Activated CD8-positive, alpha-beta memory T cell treated with anti-CD3 and anti-CD28 coated beads for 4 hours (primary cell): ENCODE measurements at regions not wholly inside any gene's neighbourhood (a gene's known extent, or its start where the extent isn't known, plus 50 kb on each side); places are given as distances from the start of the nearest gene placed in this dataset.
"Not testable (repeated sequence)": the region's sequence is repeated elsewhere in the genome, so short reads cannot be mapped to it uniquely, and the experiment has no call there.

ENCODE experiments used
- DNase-seq, 2 donors: peaks; one replicate each; pipeline ENCODE4 v3.0.0-alpha.2; 2020; ENCODE audit warnings: low read depth in 2 of 2

GRCh38 chr6:169865346-169866139, 114.1 kb downstream of the ERMARD start:
- DNase-seq = no peak

GRCh38 chr6:169864148-169865020, 113.0 kb downstream of the ERMARD start:
- DNase-seq = no peak

- DNase-seq = no peak
Measured at GRCh38 chr6:169863710-169864109, 112.3 kb downstream of the ERMARD start.

GRCh38 chr6:169862892-169863525, 111.6 kb downstream of the ERMARD start:
- no peak for DNase-seq

- no peak for DNase-seq
Measured at GRCh38 chr6:169862043-169862891, 110.8 kb downstream of the ERMARD start.

GRCh38 chr6:169861431-169862042, 110.1 kb downstream of the ERMARD start:
- no peak for DNase-seq

DNA sequence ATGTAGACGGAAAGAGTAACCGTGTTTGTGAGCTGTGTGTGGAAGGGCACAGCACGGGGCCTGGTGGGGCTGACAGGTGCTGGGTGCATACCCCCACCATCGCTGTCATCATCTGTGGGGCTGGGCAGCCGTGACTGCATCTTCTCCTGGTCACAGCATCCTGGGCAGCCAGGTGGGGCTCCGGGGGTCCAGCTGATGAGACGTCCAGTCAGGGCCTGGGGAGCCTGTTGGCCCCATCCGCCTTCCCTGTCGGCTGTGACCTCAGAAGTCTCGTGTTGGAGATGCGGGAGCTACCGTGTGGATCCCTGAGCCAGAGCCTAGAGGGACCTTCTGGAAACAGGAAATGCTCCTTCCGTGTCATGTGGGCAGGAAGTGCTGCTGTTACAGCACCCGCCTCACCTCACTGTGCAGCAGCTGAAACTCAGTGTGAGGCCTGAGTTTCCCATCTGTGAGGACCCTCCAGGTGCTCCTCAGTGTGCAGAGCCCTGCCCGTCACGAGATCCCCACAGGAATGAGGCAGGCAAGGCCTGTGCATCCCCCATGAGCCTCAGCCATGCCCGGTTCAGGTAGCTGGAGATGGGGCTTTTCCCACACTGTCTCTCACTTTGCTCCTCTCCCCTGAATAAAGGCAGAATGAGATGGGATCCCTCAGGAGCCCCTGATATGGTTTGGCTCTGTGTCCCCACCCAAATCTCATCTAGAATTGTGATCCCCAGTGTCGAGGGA, 108.7 kb downstream of the ERMARD start:
- DNase-seq = no peak

- DNase-seq = no peak
Measured at GRCh38 chr6:169859401-169859977, 108.1 kb downstream of the ERMARD start.

- no peak for DNase-seq
Measured at GRCh38 chr6:169858935-169859351, 107.5 kb downstream of the ERMARD start.

- DNase-seq = no peak
Measured at GRCh38 chr6:169858293-169858934, 107.0 kb downstream of the ERMARD start.

DNA sequence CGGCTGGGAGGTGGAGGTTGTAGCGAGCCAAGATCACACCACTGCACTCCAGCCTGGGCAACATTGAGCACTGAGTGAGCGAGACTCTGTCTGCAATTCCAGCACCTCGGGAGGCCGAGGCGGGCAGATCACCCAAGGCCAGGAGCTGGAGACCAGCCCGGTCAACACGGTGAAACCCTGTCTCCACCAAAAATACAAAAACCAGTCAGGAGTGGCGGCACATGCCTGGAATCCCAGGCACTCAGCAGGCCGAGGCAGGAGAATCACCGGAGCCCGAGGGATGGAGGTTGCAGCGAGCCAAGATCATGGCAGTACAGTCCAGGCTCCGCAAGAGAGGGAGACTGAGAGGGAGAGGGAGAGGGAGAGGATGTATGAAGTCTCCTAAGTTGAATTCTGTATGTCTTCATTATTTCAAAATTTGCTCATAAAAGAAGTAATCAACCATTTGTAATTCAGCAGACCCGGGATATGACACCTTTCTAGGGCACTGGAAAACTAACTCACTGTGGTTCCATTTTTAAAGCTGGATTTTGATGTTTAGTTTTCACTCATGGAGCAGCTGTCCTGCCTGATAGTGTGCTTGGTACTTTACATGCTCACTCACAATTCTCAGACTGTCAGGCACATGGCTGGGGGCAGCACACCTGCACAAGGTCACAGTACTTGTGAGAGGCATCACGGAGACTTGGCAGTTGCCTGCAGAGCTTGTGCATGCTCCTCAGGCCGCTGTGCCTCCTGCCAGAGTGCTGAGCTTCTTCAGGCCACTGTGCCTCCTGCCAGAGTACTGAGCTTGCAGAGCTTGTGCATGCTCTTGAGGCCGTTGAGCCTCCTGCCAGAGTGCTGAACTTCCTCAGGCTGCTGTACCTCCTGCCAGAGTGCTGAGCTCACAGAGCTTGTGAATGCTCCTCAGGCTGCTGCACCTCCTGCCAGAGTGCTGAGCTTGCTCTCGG, 106.2 kb downstream of the ERMARD start:
- no peak for DNase-seq

DNA sequence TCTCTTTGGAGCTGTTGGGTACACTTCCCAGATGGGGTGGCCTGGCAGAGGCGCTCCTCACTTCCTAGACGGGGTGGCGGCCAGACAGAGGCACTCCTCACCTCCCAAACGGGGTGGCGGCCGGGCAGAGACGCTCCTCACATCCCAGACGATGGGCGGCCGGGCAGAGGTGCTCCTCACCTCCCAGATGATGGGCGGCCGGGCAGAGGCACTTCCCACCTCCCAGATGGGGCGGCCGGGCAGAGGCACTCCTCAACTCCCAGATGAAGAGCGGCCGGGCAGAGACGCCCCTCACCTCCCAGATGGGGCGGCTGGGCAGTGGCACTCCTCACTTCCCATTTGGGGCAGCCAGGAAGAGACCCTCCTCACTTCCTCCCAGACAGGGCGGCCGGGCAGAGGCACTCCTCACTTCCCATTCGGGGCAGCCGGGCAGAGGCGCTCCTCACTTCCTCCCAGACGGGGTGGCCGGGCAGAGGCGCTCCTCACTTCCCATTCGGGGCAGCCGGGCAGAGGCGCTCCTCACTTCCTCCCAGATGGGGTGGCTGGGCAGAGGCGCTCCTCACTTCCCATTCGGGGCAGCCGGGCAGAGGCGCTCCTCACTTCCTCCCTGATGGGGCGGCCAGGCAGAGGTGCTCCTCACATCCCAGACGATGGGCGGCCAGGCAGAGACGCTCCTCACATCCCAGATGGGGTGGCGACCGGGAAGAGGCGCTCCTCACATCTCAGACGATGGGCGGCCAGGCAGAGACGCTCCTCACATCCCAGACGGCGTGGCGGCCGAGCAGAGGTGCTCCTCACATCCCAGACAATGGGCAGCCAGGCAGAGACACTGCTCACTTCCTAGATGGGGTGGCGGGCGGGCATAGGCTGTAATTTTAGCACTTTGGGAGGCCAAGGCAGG, 105.3 kb downstream of the ERMARD start:
- DNase-seq = not testable (repeated sequence)

DNA sequence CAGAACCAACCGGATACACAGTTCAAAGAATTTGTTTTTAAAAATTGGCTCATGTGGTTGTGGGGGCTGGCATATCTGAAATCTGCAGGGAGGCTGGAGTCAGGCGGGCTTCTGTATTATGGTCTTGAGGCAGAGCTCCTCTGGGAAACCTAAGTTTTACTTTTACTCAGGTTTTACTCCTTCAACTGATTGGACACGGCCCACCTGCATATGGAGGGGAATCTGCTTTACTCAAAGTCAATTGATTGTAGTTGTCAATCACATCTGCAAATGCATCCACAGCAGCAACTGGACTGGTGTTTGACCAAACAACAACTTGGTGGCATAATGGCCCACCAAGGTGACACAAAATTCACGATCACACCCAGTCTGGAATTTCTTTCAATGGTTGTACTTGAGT, 103.4 kb downstream of the ERMARD start:
- no peak for DNase-seq

- DNase-seq = no peak
Measured at GRCh38 chr6:169854083-169854725, 102.8 kb downstream of the ERMARD start.

DNA sequence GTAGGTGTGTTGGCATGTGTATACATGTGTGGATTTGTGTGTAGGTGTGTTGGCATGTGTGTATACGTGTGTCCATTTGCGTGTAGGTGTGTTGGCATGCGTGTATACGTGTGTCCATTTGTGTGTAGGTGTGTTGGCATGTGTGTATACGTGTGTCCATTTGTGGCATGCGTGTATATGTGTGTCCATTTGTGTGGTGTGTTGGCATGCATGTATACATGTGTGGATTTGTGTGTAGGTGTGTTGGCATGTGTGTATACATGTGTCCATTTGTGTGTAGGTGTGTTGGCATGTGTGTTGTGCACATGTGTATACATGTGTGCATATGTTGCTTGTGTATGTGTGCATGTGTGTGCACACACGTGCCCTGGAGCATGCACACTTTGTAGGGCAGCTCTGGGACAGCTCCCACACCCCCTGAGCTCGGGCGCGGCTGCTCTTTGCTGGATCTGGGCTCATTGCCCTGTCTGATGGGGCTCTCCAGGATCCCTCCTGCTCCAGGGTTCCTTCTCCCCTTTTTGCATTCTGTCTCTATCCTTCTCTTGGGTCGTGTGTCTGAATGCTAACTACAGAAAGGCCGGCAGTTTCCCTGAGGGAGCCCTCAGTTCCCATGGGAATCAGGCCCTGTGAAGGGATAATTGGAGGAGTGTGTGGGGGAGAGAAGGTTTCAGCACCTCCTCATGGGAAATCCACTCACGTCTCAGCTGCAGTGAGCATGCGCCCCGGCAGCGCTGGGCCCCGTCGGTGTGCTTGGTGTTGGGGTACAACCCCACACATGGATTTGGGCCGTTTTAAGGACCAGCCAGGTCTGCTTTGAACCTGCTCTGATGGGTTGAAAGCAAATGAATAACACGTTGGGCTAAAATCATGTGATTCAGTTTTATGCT, 102.0 kb downstream of the ERMARD start:
- DNase-seq = no peak
